ENCODE measurements at regions not wholly inside any gene's neighbourhood (a gene's known extent, or its start where the extent isn't known, plus 50 kb on each side); places are given as distances from the start of the nearest gene placed in this dataset.

DNA sequence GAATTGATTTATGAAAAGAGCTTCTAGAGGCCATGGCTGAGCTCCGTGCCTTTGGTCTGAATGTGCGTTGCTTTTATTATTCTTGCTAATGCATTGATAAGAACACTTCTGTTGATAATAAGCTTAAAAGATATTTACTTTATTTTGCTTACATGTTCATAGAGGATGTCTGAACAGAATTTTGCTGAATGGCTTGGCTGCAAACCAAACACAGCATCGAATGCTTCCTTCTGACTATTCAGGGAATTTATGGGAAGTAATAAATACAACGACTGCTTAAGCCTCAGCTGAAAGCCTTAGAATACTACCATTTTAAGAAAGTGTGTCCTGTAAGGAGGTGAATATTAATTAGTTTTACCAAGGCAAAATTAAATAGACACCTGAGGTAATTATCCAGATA, 643.5 kb upstream of the POT1 start:
- no peak for TF ChIP-seq EZH2phosphoT487 (IDR thresholded peaks at IDR 0.05; ENCODE audit: low read depth, severe bottlenecking, unreplicated experiment)
- TF ChIP-seq, protein P1, sequence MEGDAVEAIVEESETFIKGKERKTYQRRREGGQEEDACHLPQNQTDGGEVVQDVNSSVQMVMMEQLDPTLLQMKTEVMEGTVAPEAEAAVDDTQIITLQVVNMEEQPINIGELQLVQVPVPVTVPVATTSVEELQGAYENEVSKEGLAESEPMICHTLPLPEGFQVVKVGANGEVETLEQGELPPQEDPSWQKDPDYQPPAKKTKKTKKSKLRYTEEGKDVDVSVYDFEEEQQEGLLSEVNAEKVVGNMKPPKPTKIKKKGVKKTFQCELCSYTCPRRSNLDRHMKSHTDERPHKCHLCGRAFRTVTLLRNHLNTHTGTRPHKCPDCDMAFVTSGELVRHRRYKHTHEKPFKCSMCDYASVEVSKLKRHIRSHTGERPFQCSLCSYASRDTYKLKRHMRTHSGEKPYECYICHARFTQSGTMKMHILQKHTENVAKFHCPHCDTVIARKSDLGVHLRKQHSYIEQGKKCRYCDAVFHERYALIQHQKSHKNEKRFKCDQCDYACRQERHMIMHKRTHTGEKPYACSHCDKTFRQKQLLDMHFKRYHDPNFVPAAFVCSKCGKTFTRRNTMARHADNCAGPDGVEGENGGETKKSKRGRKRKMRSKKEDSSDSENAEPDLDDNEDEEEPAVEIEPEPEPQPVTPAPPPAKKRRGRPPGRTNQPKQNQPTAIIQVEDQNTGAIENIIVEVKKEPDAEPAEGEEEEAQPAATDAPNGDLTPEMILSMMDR (IDR thresholded peaks at IDR 0.05; ENCODE audit: poor library complexity) = no peak
- TF ChIP-seq EZH2 (IDR thresholded peaks at IDR 0.05; ENCODE audit: borderline replicate concordance) = no peak

All from hepatocyte (in vitro differentiated cells).